Activated CD4-positive, alpha-beta T cell treated with anti-CD3 and anti-CD28 coated beads, Interleukin-2, Interleukin-6, amounts not matched to agents 100 ng/mL and 50 ng/mL, durations not matched to agents 16 hours and 8 hours (primary cell): ENCODE measurements at regions not wholly inside any gene's neighbourhood (a gene's known extent, or its start where the extent isn't known, plus 50 kb on each side); places are given as distances from the start of the nearest gene placed in this dataset.
"Not testable (repeated sequence)": the region's sequence is repeated elsewhere in the genome, so short reads cannot be mapped to it uniquely, and the experiment has no call there.

Experiments used
- DNase-seq: peaks from one replicate; pipeline ENCODE4 v3.0.0-alpha.2; 2020

- peak; percentile 81 for DNase-seq
Observed at GRCh38 chr14:21868442-21869046, 194.9 kb upstream of the OR4E1 start.

GRCh38 chr14:21867541-21867940 lies 193.9 kb upstream of the OR4E1 start:
- no peak for DNase-seq

- no peak for DNase-seq
Observed at GRCh38 chr14:21866479-21866878, 192.9 kb upstream of the OR4E1 start.

- no peak for DNase-seq
Observed at GRCh38 chr14:21863289-21863688, 189.7 kb upstream of the OR4E1 start.

- DNase-seq, result no peak
Observed at GRCh38 chr14:21861153-21861552, 187.5 kb upstream of the OR4E1 start.

GRCh38 chr14:21860172-21860571 lies 186.6 kb upstream of the OR4E1 start:
- peak; percentile 60 for DNase-seq

- no peak for DNase-seq
Observed at GRCh38 chr14:21852775-21853174, 179.2 kb upstream of the OR4E1 start.

GRCh38 chr14:21852061-21852664 lies 178.5 kb upstream of the OR4E1 start:
- DNase-seq, result peak; percentile 69

GRCh38 chr14:21846902-21847301 lies 173.3 kb upstream of the OR4E1 start:
- peak; percentile 27 for DNase-seq

GRCh38 chr14:21846227-21846885 lies 172.7 kb upstream of the OR4E1 start:
- DNase-seq, result peak; percentile 81

GRCh38 chr14:21840765-21841164 lies 167.1 kb upstream of the OR4E1 start:
- no peak for DNase-seq

- no peak for DNase-seq
Observed at GRCh38 chr14:21833836-21834235, 160.2 kb upstream of the OR4E1 start.

- no peak for DNase-seq
Observed at GRCh38 chr14:21825845-21826244, 152.2 kb upstream of the OR4E1 start.

GRCh38 chr14:21825149-21825743 lies 151.6 kb upstream of the OR4E1 start:
- DNase-seq, result peak; percentile 66

- no peak for DNase-seq
Observed at GRCh38 chr14:21822109-21822508, 148.5 kb upstream of the OR4E1 start.

- no peak for DNase-seq
Observed at GRCh38 chr14:21820631-21821030, 147.0 kb upstream of the OR4E1 start.

- DNase-seq, result not testable (repeated sequence)
Observed at GRCh38 chr14:21819891-21820290, 146.3 kb upstream of the OR4E1 start.

- not testable (repeated sequence) for DNase-seq
Observed at GRCh38 chr14:21817010-21817409, 143.4 kb upstream of the OR4E1 start.

- no peak for DNase-seq
Observed at GRCh38 chr14:21807975-21808374, 134.4 kb upstream of the OR4E1 start.

- DNase-seq, result no peak
Observed at GRCh38 chr14:21804981-21805380, 131.4 kb upstream of the OR4E1 start.

- DNase-seq, result no peak
Observed at GRCh38 chr14:21802441-21802840, 128.8 kb upstream of the OR4E1 start.

GRCh38 chr14:21796916-21797315 lies 123.3 kb upstream of the OR4E1 start:
- DNase-seq, result peak; percentile 30

GRCh38 chr14:21795456-21795855 lies 121.8 kb upstream of the OR4E1 start:
- no peak for DNase-seq

- no peak for DNase-seq
Observed at GRCh38 chr14:21791749-21792148, 118.1 kb upstream of the OR4E1 start.
